Common myeloid progenitor, CD34-positive (primary cell): ENCODE measurements at regions not wholly inside any gene's neighbourhood (a gene's known extent, or its start where the extent isn't known, plus 50 kb on each side); places are given as distances from the start of the nearest gene placed in this dataset.

ENCODE experiments used
- CTCF ChIA-PET: fragments of 350-600 bp; sonication (Branson Sonifier 250); formaldehyde crosslinking; loops from one replicate; lab custom pipeline; 2021; ENCODE audit warnings: antibody characterized with exemption; lab: Charles Lee
- POLR2A ChIA-PET: fragments of 350-600 bp; sonication (Branson Sonifier 250); formaldehyde crosslinking; loops from one replicate; lab custom pipeline; 2021; ENCODE audit warnings: antibody characterized with exemption; lab: Charles Lee
- DNase-seq, 3 donors: peaks; one replicate each; pipeline versions ENCODE4 v3.0.0 to v3.0.0-alpha.2; 2013
- H3K27ac ChIP-seq, 2 experiments: 1 replicate in 1 of 2; 2 replicates in 1 of 2; pipeline ENCODE4 v1.7.0; 2013; ENCODE audit warnings: inconsistent platforms in 2 of 2, low read length in 2 of 2, mild to moderate bottlenecking in 2 of 2, low read depth in 1 of 2, moderate library complexity in 1 of 2; ENCODE audit not compliant: severe bottlenecking in 2 of 2, insufficient read depth in 1 of 2, poor library complexity in 1 of 2
- H3K27me3 ChIP-seq, 5 experiments: replicated peaks in 2 of 5; 1 replicate in 3 of 5; 2 replicates in 2 of 5; pipeline versions ENCODE4 v1.6.1 to v1.7.0; 2013; ENCODE audit warnings: low read length in 4 of 5, mild to moderate bottlenecking in 2 of 5, moderate library complexity in 2 of 5, inconsistent platforms in 1 of 5; ENCODE audit not compliant: insufficient read depth in 5 of 5, control insufficient read depth in 4 of 5
- H3K36me3 ChIP-seq, 4 experiments: 1 replicate in 2 of 4; 2 replicates in 2 of 4; pipeline versions ENCODE4 v1.6.1 to v1.7.0; 2013; ENCODE audit warnings: low read length in 3 of 4, control low read depth in 1 of 4, mild to moderate bottlenecking in 1 of 4; ENCODE audit not compliant: control insufficient read depth in 4 of 4, insufficient read depth in 4 of 4
- H3K4me1 ChIP-seq, 4 experiments: 1 replicate in 3 of 4; 2 replicates in 1 of 4; pipeline versions ENCODE4 v1.6.1 to v1.7.1; 2013; ENCODE audit warnings: low read length in 3 of 4, mild to moderate bottlenecking in 3 of 4, control low read depth in 1 of 4, inconsistent platforms in 1 of 4, moderate library complexity in 1 of 4; ENCODE audit not compliant: control insufficient read depth in 4 of 4, insufficient read depth in 4 of 4; ENCODE audit errors: control extremely low read depth in 1 of 4
- H3K4me3 ChIP-seq, 7 experiments: 1 replicate in 4 of 7; 2 replicates in 3 of 7; pipeline versions ENCODE4 v1.5.1 to v1.7.0; 2013; ENCODE audit warnings: mild to moderate bottlenecking in 7 of 7, low read length in 6 of 7, moderate library complexity in 6 of 7, inconsistent platforms in 2 of 7, low read depth in 2 of 7, control low read depth in 1 of 7; ENCODE audit not compliant: insufficient read depth in 4 of 7, control insufficient read depth in 1 of 7; ENCODE audit errors: extremely low read depth in 1 of 7
- H3K9me3 ChIP-seq, 5 experiments: 1 replicate in 4 of 5; 2 replicates in 1 of 5; pipeline versions ENCODE4 v1.6.1 to v1.7.1; 2013; ENCODE audit warnings: low read length in 4 of 5, mild to moderate bottlenecking in 2 of 5, inconsistent platforms in 1 of 5, low read depth in 1 of 5, moderate library complexity in 1 of 5; ENCODE audit not compliant: control insufficient read depth in 4 of 5, insufficient read depth in 2 of 5; ENCODE audit errors: control extremely low read depth in 1 of 5
- WGBS: methylation state at CpG from one replicate; pipeline ENCODE4 v1.1.5; 2013; ENCODE audit not compliant: insufficient coverage; 5-methylcytosine and 5-hydroxymethylcytosine counted together

- no peak for DNase-seq
- Histone ChIP-seq H3K36me3 (no peaks in the 10 kb centered on the region), H3K27ac (no peak overlapping the region), H3K4me1 (no peaks in the 10 kb centered on the region), H3K9me3 (no peaks in the 10 kb centered on the region), H3K27me3 (peaks cover 0 to 7% (median 2%) of the 10 kb centered on the region in 5 experiments), H3K4me3 (no peak overlapping the region)
- ChIA-PET CTCF (no interaction called here), POLR2A (no interaction called here)
- WGBS, result no CpG with 5 or more reads among the region's 2 CpGs
Measured at GRCh38 chr10:117944676-117945447, 101.9 kb downstream of the RAB11FIP2 start.

DNA sequence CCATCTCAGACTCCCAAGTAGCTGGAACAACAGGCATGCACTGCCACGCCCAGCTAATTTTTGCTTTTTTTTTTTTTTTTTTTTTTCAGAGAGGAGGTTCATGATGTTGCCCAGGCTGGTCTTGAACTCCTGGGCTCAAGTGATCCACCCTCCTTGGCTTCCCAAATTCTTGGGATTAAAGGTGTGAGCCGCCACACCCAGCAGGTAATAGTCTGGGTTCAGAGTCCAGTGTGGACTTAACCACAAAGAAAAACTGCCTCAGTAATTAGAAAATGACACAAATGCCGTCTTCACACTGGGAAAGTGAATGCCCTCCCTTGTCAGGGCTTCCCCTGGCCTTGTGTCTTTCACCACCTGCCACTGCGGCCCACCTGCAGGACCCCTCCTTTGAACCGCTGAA, 101.1 kb downstream of the RAB11FIP2 start:
- POLR2A ChIA-PET, result no interaction called here
- H3K27ac ChIP-seq, result no peak overlapping the region
- no peaks in the 10 kb centered on the region for H3K9me3 ChIP-seq
- H3K27me3 ChIP-seq, result peaks cover 2 to 8% (median 3%) of the 10 kb centered on the region in 5 experiments
- no peak for DNase-seq
- H3K4me1 ChIP-seq, result no peaks in the 10 kb centered on the region
- CTCF ChIA-PET, result no interaction called here
- no peak overlapping the region for H3K4me3 ChIP-seq
- WGBS, result 100% methylated on average over 1 of the region's 5 CpGs
- no peaks in the 10 kb centered on the region for H3K36me3 ChIP-seq

DNA sequence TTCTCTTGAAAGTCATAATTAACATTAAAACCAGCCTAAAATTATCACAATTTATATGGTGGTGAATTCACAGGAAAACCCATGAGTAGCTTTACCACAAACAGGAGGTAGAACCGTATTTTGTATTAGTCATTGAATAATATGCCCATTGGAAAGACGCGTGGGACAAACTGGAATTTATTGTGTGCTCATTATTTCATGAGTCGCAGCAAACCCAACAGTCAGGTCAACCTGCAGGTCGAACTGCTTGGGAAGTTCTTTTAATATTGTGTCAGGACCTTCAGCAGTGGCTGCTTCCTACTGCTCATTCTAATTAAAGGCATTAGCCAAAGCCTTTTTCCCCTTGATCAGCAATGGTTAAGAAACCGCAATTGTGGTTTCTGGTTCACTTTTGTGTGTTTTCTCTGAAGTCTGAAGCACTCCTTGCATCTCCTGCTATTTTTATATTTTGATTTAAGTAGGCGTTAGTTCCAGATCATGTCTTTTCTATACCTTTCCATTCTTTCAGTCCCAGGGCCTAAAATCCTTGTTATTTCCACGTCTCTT, 100.1 kb downstream of the RAB11FIP2 start:
- Histone ChIP-seq H3K27ac (no peak overlapping the region), H3K36me3 (no peaks in the 10 kb centered on the region), H3K9me3 (no peaks in the 10 kb centered on the region), H3K27me3 (peaks cover 2 to 8% (median 3%) of the 10 kb centered on the region in 5 experiments), H3K4me1 (no peaks in the 10 kb centered on the region), H3K4me3 (no peak overlapping the region)
- CTCF ChIA-PET, result no interaction called here
- WGBS, result 89% methylated on average over 7 of the region's 8 CpGs
- POLR2A ChIA-PET, result no interaction called here
- no peak for DNase-seq

GRCh38 chr10:117948493-117948892, 98.2 kb downstream of the RAB11FIP2 start:
- 88% methylated on average over 2 of the region's 3 CpGs for WGBS
- DNase-seq, result no peak
- Histone ChIP-seq H3K4me3 (no peak overlapping the region), H3K27me3 (peaks cover 2 to 8% (median 6%) of the 10 kb centered on the region in 5 experiments), H3K9me3 (no peaks in the 10 kb centered on the region), H3K27ac (no peak overlapping the region), H3K36me3 (no peaks in the 10 kb centered on the region), H3K4me1 (no peaks in the 10 kb centered on the region)
- POLR2A ChIA-PET, result no interaction called here
- CTCF ChIA-PET, result no interaction called here

- Histone ChIP-seq H3K9me3 (no peaks in the 10 kb centered on the region), H3K4me1 (no peaks in the 10 kb centered on the region), H3K4me3 (no peak overlapping the region), H3K27ac (no peak overlapping the region), H3K27me3 (peaks cover 2 to 11% (median 3%) of the 10 kb centered on the region in 5 experiments), H3K36me3 (no peaks in the 10 kb centered on the region)
- ChIA-PET CTCF (no interaction called here), POLR2A (no interaction called here)
- no peak for DNase-seq
- 67% methylated on average over 1 of the region's 3 CpGs for WGBS
Measured at GRCh38 chr10:117950408-117950807, 96.3 kb downstream of the RAB11FIP2 start.
